ENCODE measurements at regions not wholly inside any gene's neighbourhood (a gene's known extent, or its start where the extent isn't known, plus 50 kb on each side); places are given as distances from the start of the nearest gene placed in this dataset.

DNA sequence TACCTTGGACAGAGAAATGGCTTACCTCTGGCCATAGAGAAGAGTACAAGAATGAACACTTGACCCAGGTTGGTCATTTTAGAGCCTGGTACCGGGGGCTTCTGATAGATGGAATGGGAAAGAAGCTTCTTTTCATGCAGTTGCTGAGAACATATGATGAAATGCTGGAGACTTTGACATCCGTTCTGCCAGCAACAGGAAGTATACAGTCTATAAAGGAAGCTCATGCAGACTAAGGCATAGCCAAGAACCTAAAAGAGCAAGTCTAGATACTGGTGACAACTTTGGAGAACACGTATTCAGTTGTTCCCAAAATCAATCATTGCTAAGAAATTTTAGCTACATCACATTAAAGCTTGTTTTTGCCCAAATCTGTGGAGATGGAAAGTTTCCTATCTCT is 894.6 kb downstream of the METTL15 start:
- H3K27ac ChIP-seq (ENCODE audit: low read depth, low read length) = no peak overlapping the region
- H3K9me3 ChIP-seq (ENCODE audit: control insufficient read depth, insufficient read depth, low read length) = no peaks in the 10 kb centered on the region
- H3K4me3 ChIP-seq (ENCODE audit: low read depth, low read length) = no peak overlapping the region
- no peaks in the 10 kb centered on the region for H3K27me3 ChIP-seq (ENCODE audit: control insufficient read depth, insufficient read depth, low read length)
- H3K4me1 ChIP-seq (ENCODE audit: control insufficient read depth, insufficient read depth, low read length) = no peaks in the 10 kb centered on the region
- no peak overlapping the region for H3K9ac ChIP-seq (ENCODE audit: low read depth, low read length)
- H3K36me3 ChIP-seq (ENCODE audit: control insufficient read depth, insufficient read depth, low read length) = no peaks in the 10 kb centered on the region

DNA sequence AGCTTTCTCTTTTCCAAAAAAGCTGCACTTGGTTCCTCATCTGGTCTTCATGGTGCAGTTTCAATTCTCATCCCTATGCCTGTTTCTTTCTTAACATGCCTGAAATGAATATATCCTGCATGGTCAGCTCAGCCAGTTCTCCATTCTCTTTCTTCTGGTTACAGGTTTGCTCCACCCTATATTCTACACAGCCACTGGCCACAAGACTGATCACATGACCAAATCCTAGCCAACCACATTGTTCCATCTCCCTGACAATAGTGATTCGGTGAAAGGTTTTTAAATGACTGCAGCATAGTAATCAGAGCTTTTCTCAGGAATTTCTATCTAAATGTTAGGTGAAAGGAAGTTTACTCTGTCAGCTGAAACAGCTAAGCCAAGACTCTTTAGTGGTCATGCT is 891.4 kb downstream of the METTL15 start:
- Histone ChIP-seq H3K9ac (ENCODE audit: low read depth, low read length) (no peak overlapping the region), H3K36me3 (ENCODE audit: control insufficient read depth, insufficient read depth, low read length) (no peaks in the 10 kb centered on the region), H3K4me3 (ENCODE audit: low read depth, low read length) (no peak overlapping the region), H3K9me3 (ENCODE audit: control insufficient read depth, insufficient read depth, low read length) (no peaks in the 10 kb centered on the region), H3K27ac (ENCODE audit: low read depth, low read length) (no peak overlapping the region), H3K27me3 (ENCODE audit: control insufficient read depth, insufficient read depth, low read length) (no peaks in the 10 kb centered on the region), H3K4me1 (ENCODE audit: control insufficient read depth, insufficient read depth, low read length) (no peaks in the 10 kb centered on the region)

- no peaks in the 10 kb centered on the region for H3K9me3 ChIP-seq (ENCODE audit: control insufficient read depth, insufficient read depth, low read length)
- H3K4me1 ChIP-seq (ENCODE audit: control insufficient read depth, insufficient read depth, low read length) = no peaks in the 10 kb centered on the region
- H3K9ac ChIP-seq (ENCODE audit: low read depth, low read length) = no peak overlapping the region
- H3K27me3 ChIP-seq (ENCODE audit: control insufficient read depth, insufficient read depth, low read length) = no peaks in the 10 kb centered on the region
- no peaks in the 10 kb centered on the region for H3K36me3 ChIP-seq (ENCODE audit: control insufficient read depth, insufficient read depth, low read length)
- H3K27ac ChIP-seq (ENCODE audit: low read depth, low read length) = no peak overlapping the region
- no peak overlapping the region for H3K4me3 ChIP-seq (ENCODE audit: low read depth, low read length)
These were observed 884.8 kb downstream of the METTL15 start for GRCh38 chr11:28992996-28993395.

GRCh38 chr11:28984231-28984630 is 876.0 kb downstream of the METTL15 start:
- Histone ChIP-seq H3K9me3 (ENCODE audit: control insufficient read depth, insufficient read depth, low read length) (no peaks in the 10 kb centered on the region), H3K4me3 (ENCODE audit: low read depth, low read length) (no peak overlapping the region), H3K9ac (ENCODE audit: low read depth, low read length) (no peak overlapping the region), H3K27me3 (ENCODE audit: control insufficient read depth, insufficient read depth, low read length) (no peaks in the 10 kb centered on the region), H3K27ac (ENCODE audit: low read depth, low read length) (no peak overlapping the region), H3K4me1 (ENCODE audit: control insufficient read depth, insufficient read depth, low read length) (no peaks in the 10 kb centered on the region; the same call in 1 of the 2 replicates), H3K36me3 (ENCODE audit: control insufficient read depth, insufficient read depth, low read length) (no peaks in the 10 kb centered on the region)

GRCh38 chr11:28983780-28984179 is 875.6 kb downstream of the METTL15 start:
- Histone ChIP-seq H3K4me3 (ENCODE audit: low read depth, low read length) (no peak overlapping the region), H3K9ac (ENCODE audit: low read depth, low read length) (no peak overlapping the region), H3K27ac (ENCODE audit: low read depth, low read length) (no peak overlapping the region), H3K36me3 (ENCODE audit: control insufficient read depth, insufficient read depth, low read length) (no peaks in the 10 kb centered on the region), H3K9me3 (ENCODE audit: control insufficient read depth, insufficient read depth, low read length) (no peaks in the 10 kb centered on the region), H3K27me3 (ENCODE audit: control insufficient read depth, insufficient read depth, low read length) (no peaks in the 10 kb centered on the region), H3K4me1 (ENCODE audit: control insufficient read depth, insufficient read depth, low read length) (no peaks in the 10 kb centered on the region; the same call in 1 of the 2 replicates)

DNA sequence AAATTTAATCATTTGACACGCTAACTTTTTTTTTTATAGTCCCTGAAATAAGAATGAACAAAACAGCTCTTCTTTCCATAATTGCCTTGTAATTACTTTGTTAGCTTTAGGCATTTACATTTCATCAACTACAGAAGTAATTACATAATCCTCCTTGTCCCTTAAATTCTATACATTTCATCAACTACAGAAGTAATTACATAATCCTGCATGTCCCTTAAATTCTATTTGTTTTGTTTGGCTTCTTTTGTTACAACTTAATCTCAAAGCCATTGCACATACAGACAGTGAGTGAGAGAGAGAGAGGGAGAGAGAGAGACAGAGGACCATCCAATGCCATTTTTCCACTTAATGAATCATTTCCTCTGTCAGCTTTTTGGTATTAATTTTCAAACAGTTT is 873.2 kb downstream of the METTL15 start:
- no peaks in the 10 kb centered on the region; the same call in 1 of the 2 replicates for H3K4me1 ChIP-seq (ENCODE audit: control insufficient read depth, insufficient read depth, low read length)
- no peaks in the 10 kb centered on the region for H3K27me3 ChIP-seq (ENCODE audit: control insufficient read depth, insufficient read depth, low read length)
- no peak overlapping the region for H3K27ac ChIP-seq (ENCODE audit: low read depth, low read length)
- H3K9me3 ChIP-seq (ENCODE audit: control insufficient read depth, insufficient read depth, low read length) = no peaks in the 10 kb centered on the region
- no peak overlapping the region for H3K4me3 ChIP-seq (ENCODE audit: low read depth, low read length)
- no peak overlapping the region for H3K9ac ChIP-seq (ENCODE audit: low read depth, low read length)
- no peaks in the 10 kb centered on the region for H3K36me3 ChIP-seq (ENCODE audit: control insufficient read depth, insufficient read depth, low read length)

GRCh38 chr11:28976801-28977145 is 868.6 kb downstream of the METTL15 start:
- Histone ChIP-seq H3K36me3 (ENCODE audit: control insufficient read depth, insufficient read depth, low read length) (no peaks in the 10 kb centered on the region), H3K27ac (ENCODE audit: low read depth, low read length) (no peak overlapping the region), H3K27me3 (ENCODE audit: control insufficient read depth, insufficient read depth, low read length) (no peaks in the 10 kb centered on the region), H3K4me1 (ENCODE audit: control insufficient read depth, insufficient read depth, low read length) (no peaks in the 10 kb centered on the region; the same call in 1 of the 2 replicates), H3K9me3 (ENCODE audit: control insufficient read depth, insufficient read depth, low read length) (no peaks in the 10 kb centered on the region), H3K9ac (ENCODE audit: low read depth, low read length) (no peak overlapping the region), H3K4me3 (ENCODE audit: low read depth, low read length) (no peak overlapping the region)

DNA sequence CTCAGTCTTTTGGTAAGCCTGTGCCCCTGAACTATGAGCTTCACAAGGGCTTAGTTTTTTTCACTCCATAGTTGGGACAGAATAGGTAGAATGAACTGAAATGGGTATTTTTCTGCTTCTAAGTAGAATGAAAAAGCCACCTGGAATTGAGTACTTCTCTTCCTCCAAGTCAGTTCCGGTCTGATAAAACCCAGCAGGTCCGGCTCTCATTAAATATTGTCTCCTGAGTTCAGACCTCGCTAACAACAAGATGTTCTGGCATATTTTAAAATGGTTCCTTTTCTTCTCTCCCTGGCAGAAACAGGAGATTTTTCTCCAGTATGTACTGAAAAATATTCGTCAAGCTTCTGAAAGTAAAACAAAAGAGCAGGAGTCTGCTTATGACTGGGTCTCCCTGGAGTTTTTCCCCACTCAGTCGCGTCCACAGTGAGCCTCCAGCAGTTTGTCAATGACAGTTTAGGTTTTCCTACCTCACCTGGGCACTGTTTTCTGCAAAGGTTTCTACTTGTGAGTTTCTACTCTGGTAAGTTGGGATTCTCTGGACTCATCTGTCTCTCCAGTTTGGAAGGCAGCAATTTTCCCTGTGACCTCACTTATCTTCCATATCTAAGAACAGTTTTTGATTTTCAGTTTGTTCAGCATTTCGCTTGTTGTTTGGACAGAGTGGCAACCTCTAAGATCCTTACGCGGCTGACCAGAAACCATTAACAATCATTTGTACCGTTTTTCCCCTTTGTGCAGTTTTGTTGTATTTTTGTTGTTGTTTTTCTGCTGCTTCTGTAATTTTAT is 868.0 kb downstream of the METTL15 start:
- Histone ChIP-seq H3K27ac (ENCODE audit: low read depth, low read length) (no peak overlapping the region), H3K9ac (ENCODE audit: low read depth, low read length) (no peak overlapping the region), H3K36me3 (ENCODE audit: control insufficient read depth, insufficient read depth, low read length) (no peaks in the 10 kb centered on the region), H3K4me3 (ENCODE audit: low read depth, low read length) (no peak overlapping the region), H3K9me3 (ENCODE audit: control insufficient read depth, insufficient read depth, low read length) (no peaks in the 10 kb centered on the region), H3K27me3 (ENCODE audit: control insufficient read depth, insufficient read depth, low read length) (no peaks in the 10 kb centered on the region), H3K4me1 (ENCODE audit: control insufficient read depth, insufficient read depth, low read length) (no peaks in the 10 kb centered on the region)

- Histone ChIP-seq H3K27me3 (ENCODE audit: control insufficient read depth, insufficient read depth, low read length) (peaks cover 5% of the 10 kb centered on the region; the same call in 1 of the 2 replicates), H3K4me1 (ENCODE audit: control insufficient read depth, insufficient read depth, low read length) (peaks cover 13% of the 10 kb centered on the region; the same call in 1 of the 2 replicates), H3K36me3 (ENCODE audit: control insufficient read depth, insufficient read depth, low read length) (no peaks in the 10 kb centered on the region), H3K4me3 (ENCODE audit: low read depth, low read length) (no peak overlapping the region), H3K27ac (ENCODE audit: low read depth, low read length) (no peak overlapping the region), H3K9ac (ENCODE audit: low read depth, low read length) (no peak overlapping the region), H3K9me3 (ENCODE audit: control insufficient read depth, insufficient read depth, low read length) (no peaks in the 10 kb centered on the region)
These were observed 861.6 kb downstream of the METTL15 start for GRCh38 chr11:28969832-28970231.

DNA sequence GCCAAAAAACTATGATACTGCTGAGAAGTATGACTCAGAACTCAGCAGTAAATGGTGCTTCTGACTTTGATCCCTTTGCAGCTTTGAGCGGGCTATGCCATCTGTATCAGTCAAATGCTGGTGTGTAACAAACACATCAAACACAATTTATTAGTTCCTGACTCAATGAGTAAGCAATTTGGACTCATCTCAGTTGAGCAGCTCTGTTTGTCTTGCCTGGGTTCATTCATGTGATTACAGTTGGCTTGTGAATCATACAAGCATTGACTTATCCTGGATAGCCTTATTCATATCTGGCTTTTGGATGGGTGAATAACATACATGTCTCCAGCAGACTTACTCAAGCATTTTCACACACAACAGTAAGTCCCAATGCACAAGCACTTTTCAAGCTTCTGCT is 858.8 kb downstream of the METTL15 start:
- H3K36me3 ChIP-seq (ENCODE audit: control insufficient read depth, insufficient read depth, low read length) = no peaks in the 10 kb centered on the region
- peaks cover 13% of the 10 kb centered on the region; the same call in 1 of the 2 replicates for H3K4me1 ChIP-seq (ENCODE audit: control insufficient read depth, insufficient read depth, low read length)
- peaks cover 5% of the 10 kb centered on the region; the same call in 1 of the 2 replicates for H3K27me3 ChIP-seq (ENCODE audit: control insufficient read depth, insufficient read depth, low read length)
- no peak overlapping the region for H3K9ac ChIP-seq (ENCODE audit: low read depth, low read length)
- H3K9me3 ChIP-seq (ENCODE audit: control insufficient read depth, insufficient read depth, low read length) = no peaks in the 10 kb centered on the region
- H3K4me3 ChIP-seq (ENCODE audit: low read depth, low read length) = no peak overlapping the region
- no peak overlapping the region for H3K27ac ChIP-seq (ENCODE audit: low read depth, low read length)

GRCh38 chr11:28965819-28966218 is 857.6 kb downstream of the METTL15 start:
- Histone ChIP-seq H3K36me3 (ENCODE audit: control insufficient read depth, insufficient read depth, low read length) (no peaks in the 10 kb centered on the region), H3K4me1 (ENCODE audit: control insufficient read depth, insufficient read depth, low read length) (peaks cover 13% of the 10 kb centered on the region; the same call in 1 of the 2 replicates), H3K27ac (ENCODE audit: low read depth, low read length) (no peak overlapping the region), H3K9me3 (ENCODE audit: control insufficient read depth, insufficient read depth, low read length) (no peaks in the 10 kb centered on the region), H3K4me3 (ENCODE audit: low read depth, low read length) (no peak overlapping the region), H3K9ac (ENCODE audit: low read depth, low read length) (no peak overlapping the region), H3K27me3 (ENCODE audit: control insufficient read depth, insufficient read depth, low read length) (peaks cover 5% of the 10 kb centered on the region; the same call in 1 of the 2 replicates)
